Astrocyte (in vitro differentiated cells and primary cell): ENCODE measurements at regions not wholly inside any gene's neighbourhood (a gene's known extent, or its start where the extent isn't known, plus 50 kb on each side); places are given as distances from the start of the nearest gene placed in this dataset.

Experiments used
- DNase-seq: peaks from one replicate; pipeline ENCODE4 v3.0.0-alpha.2; 2010; ENCODE audit warnings: low read depth
- FAIRE-seq: peaks from 2 replicates; lab custom pipeline; 2011; peaks lifted over from hg19 to GRCh38; lab: Jason Lieb, UNC
- H2AFZ ChIP-seq: 2 replicates; pipeline ENCODE4 v1.6.0; 2012; ENCODE audit warnings: low read depth, low read length, inconsistent platforms
- H3K27ac ChIP-seq: 2 replicates; pipeline ENCODE4 v1.5.1; 2011; ENCODE audit warnings: low read depth, low read length, inconsistent platforms
- H3K27me3 ChIP-seq: 2 replicates; pipeline ENCODE4 v1.6.0; 2011; ENCODE audit warnings: low read length, inconsistent platforms; ENCODE audit not compliant: insufficient read depth
- H3K36me3 ChIP-seq: 2 replicates; pipeline ENCODE4 v1.5.1; 2011; ENCODE audit warnings: low read length, inconsistent platforms; ENCODE audit not compliant: insufficient read depth
- H3K4me1 ChIP-seq: 2 replicates; pipeline ENCODE4 v1.5.1; 2011; ENCODE audit warnings: low read length, inconsistent platforms; ENCODE audit not compliant: insufficient read depth
- H3K4me2 ChIP-seq: 2 replicates; pipeline ENCODE4 v1.6.0; 2012; ENCODE audit warnings: low read length, inconsistent platforms
- H3K4me3 ChIP-seq: 2 replicates; pipeline ENCODE4 v1.5.1; 2011; ENCODE audit warnings: low read depth, mild to moderate bottlenecking, low read length, inconsistent platforms; ENCODE audit not compliant: insufficient read depth
- H3K79me2 ChIP-seq: 2 replicates; pipeline ENCODE4 v1.6.0; 2012; ENCODE audit warnings: mild to moderate bottlenecking, low read length, inconsistent platforms; ENCODE audit not compliant: insufficient read depth
- H3K9ac ChIP-seq: 2 replicates; pipeline ENCODE4 v1.6.0; 2012; ENCODE audit warnings: mild to moderate bottlenecking, low read length, inconsistent platforms
- H3K9me3 ChIP-seq: 2 replicates; pipeline ENCODE4 v1.5.1; 2012; ENCODE audit warnings: low read depth, mild to moderate bottlenecking, low read length, inconsistent platforms; ENCODE audit not compliant: insufficient read depth
- H4K20me1 ChIP-seq: 2 replicates; pipeline ENCODE4 v1.6.0; 2012; ENCODE audit warnings: low read length, inconsistent platforms; ENCODE audit not compliant: insufficient read depth
- H3K27ac Mint-ChIP-seq: one replicate; pipeline ENCODE4 v1.8.0; 2021; ENCODE audit warnings: mild to moderate bottlenecking, mixed read lengths; ENCODE audit not compliant: unreplicated experiment
- H3K27me3 Mint-ChIP-seq: one replicate; pipeline ENCODE4 v1.8.0; 2021; ENCODE audit warnings: low read depth, mixed read lengths; ENCODE audit not compliant: unreplicated experiment
- H3K36me3 Mint-ChIP-seq: one replicate; pipeline ENCODE4 v1.8.0; 2021; ENCODE audit warnings: low read depth, mixed read lengths; ENCODE audit not compliant: unreplicated experiment
- H3K4me1 Mint-ChIP-seq: one replicate; pipeline ENCODE4 v1.8.0; 2021; ENCODE audit warnings: low read depth, mixed read lengths; ENCODE audit not compliant: unreplicated experiment
- H3K4me3 Mint-ChIP-seq: one replicate; pipeline ENCODE4 v1.8.0; 2021; ENCODE audit warnings: mild to moderate bottlenecking, moderate library complexity, mixed read lengths; ENCODE audit not compliant: unreplicated experiment
- H3K9me3 Mint-ChIP-seq: one replicate; pipeline ENCODE4 v1.8.0; 2021; ENCODE audit warnings: mild to moderate bottlenecking, mixed read lengths; ENCODE audit not compliant: unreplicated experiment
- EZH2 ChIP-seq: IDR thresholded peaks from 2 replicates; pipeline ENCODE4 v1.6.1; 2012; ENCODE audit warnings: mild to moderate bottlenecking, low read length, inconsistent platforms; ENCODE audit not compliant: insufficient read depth
- TF ChIP-seq, protein P1 (sequence below): IDR thresholded peaks from 2 replicates; pipeline ENCODE4 v1.5.1; 2011; ENCODE audit warnings: low read depth, mild to moderate bottlenecking, inconsistent platforms, low read length, moderate library complexity; ENCODE audit not compliant: insufficient read depth

DNA sequence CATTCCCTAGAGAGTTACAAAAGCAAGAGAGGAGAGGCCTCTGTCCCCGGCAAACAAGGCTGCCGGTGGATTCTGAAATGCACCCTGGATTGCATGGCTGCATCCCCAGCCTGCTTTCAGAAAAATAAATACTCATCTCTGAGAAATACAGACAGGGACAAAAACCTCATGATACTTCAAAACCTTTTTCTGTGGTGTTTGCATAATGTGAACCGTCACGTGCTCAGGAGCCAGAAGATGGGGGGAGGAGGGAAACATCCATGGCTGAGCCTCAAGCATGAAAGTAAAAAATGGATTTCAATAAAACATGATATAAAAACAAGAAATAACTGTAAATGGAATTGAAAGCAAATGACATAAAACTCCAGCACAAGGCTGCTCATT lies 198.5 kb upstream of the NCAM1 start:
- Histone ChIP-seq H3K4me3 (no peak overlapping the region), H3K27me3 (no peaks in the 10 kb centered on the region), H3K9me3 (no peaks in the 10 kb centered on the region), H2AFZ (no peak overlapping the region), H3K4me1 (no peaks in the 10 kb centered on the region), H3K79me2 (no peaks in the 10 kb centered on the region), H3K27ac (no peak overlapping the region), H3K36me3 (no peaks in the 10 kb centered on the region), H3K9ac (no peak overlapping the region), H4K20me1 (no peaks in the 10 kb centered on the region), H3K4me2 (no peak overlapping the region)
- Mint-ChIP-seq H3K9me3 (no peaks in the 10 kb centered on the region), H3K4me1 (peaks cover 8% of the 10 kb centered on the region), H3K27ac (no peak overlapping the region), H3K27me3 (peaks cover 18% of the 10 kb centered on the region), H3K36me3 (no peaks in the 10 kb centered on the region), H3K4me3 (no peak overlapping the region)
- no peak for TF ChIP-seq EZH2
- TF ChIP-seq, protein P1, sequence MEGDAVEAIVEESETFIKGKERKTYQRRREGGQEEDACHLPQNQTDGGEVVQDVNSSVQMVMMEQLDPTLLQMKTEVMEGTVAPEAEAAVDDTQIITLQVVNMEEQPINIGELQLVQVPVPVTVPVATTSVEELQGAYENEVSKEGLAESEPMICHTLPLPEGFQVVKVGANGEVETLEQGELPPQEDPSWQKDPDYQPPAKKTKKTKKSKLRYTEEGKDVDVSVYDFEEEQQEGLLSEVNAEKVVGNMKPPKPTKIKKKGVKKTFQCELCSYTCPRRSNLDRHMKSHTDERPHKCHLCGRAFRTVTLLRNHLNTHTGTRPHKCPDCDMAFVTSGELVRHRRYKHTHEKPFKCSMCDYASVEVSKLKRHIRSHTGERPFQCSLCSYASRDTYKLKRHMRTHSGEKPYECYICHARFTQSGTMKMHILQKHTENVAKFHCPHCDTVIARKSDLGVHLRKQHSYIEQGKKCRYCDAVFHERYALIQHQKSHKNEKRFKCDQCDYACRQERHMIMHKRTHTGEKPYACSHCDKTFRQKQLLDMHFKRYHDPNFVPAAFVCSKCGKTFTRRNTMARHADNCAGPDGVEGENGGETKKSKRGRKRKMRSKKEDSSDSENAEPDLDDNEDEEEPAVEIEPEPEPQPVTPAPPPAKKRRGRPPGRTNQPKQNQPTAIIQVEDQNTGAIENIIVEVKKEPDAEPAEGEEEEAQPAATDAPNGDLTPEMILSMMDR: no peak
- DNase-seq: no peak
- no peak for FAIRE-seq

DNA sequence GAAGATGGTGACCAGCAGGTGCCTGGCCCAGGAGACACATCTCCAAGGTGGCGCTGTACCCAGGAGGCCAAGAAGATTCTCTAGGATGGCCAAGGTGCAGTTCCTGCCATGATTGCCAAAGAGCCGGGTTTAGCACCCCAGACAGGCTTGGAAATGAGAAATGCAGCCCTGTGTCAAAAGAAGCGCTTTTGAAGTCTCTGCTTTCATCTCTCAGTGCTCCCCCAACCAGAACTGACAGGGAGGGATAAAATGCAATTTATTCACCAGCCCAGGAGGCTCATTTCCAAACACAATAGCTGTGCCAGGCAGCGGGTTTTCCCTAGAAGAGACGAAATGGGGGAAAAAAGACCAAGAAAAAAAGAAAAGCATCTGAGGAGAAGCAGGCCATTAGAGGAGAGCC lies 195.9 kb upstream of the NCAM1 start:
- Histone ChIP-seq H3K4me1 (no peaks in the 10 kb centered on the region), H3K36me3 (no peaks in the 10 kb centered on the region), H2AFZ (no peak overlapping the region), H3K9ac (no peak overlapping the region), H3K27me3 (no peaks in the 10 kb centered on the region), H3K27ac (no peak overlapping the region), H3K79me2 (no peaks in the 10 kb centered on the region), H3K9me3 (no peaks in the 10 kb centered on the region), H3K4me2 (no peak overlapping the region), H3K4me3 (no peak overlapping the region), H4K20me1 (no peaks in the 10 kb centered on the region)
- Mint-ChIP-seq H3K36me3 (no peaks in the 10 kb centered on the region), H3K4me1 (peaks cover 7% of the 10 kb centered on the region), H3K4me3 (no peak overlapping the region), H3K9me3 (no peaks in the 10 kb centered on the region), H3K27ac (no peak overlapping the region), H3K27me3 (peaks cover 18% of the 10 kb centered on the region)
- FAIRE-seq (no peak), DNase-seq (no peak)
- no peak for TF ChIP-seq EZH2
- TF ChIP-seq, protein P1: no peak

DNA sequence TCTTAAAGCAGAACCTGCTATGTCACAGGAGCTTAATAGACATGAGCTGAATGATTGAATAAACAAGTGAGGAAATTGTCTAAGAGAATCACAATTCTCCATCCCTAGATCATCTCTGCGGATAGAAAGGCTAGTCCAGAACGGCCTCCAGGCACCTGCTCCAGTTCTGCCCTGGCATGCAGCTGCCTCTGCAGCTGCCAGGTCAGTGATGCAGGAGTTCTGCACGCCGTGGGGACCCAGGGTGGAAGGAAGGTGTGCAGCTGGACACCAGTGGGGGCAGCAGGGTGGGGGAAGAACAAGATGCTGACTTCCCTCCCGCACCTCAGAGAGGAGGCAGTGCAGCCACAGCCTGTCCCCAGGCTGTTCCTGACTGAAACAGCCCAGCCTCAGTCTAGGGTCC lies 192.1 kb upstream of the NCAM1 start:
- Mint-ChIP-seq H3K4me3 (no peak overlapping the region), H3K4me1 (peaks cover 5% of the 10 kb centered on the region), H3K36me3 (no peaks in the 10 kb centered on the region), H3K27me3 (peaks cover 6% of the 10 kb centered on the region), H3K27ac (no peak overlapping the region), H3K9me3 (no peaks in the 10 kb centered on the region)
- no peak for DNase-seq
- Histone ChIP-seq H3K79me2 (no peaks in the 10 kb centered on the region), H3K4me3 (no peak overlapping the region), H3K4me2 (no peak overlapping the region), H3K9me3 (no peaks in the 10 kb centered on the region), H4K20me1 (no peaks in the 10 kb centered on the region), H3K4me1 (no peaks in the 10 kb centered on the region), H3K36me3 (no peaks in the 10 kb centered on the region), H3K9ac (no peak overlapping the region), H3K27me3 (no peaks in the 10 kb centered on the region), H3K27ac (no peak overlapping the region), H2AFZ (no peak overlapping the region)
- no peak for TF ChIP-seq EZH2
- TF ChIP-seq, protein P1: no peak
- FAIRE-seq: no peak
